Activated CD8-positive, alpha-beta T cell treated with anti-CD3 and anti-CD28 coated beads for 36 hours (primary cell): ENCODE measurements at regions not wholly inside any gene's neighbourhood (a gene's known extent, or its start where the extent isn't known, plus 50 kb on each side); places are given as distances from the start of the nearest gene placed in this dataset.

Experiments used
- ATAC-seq: fragments of 200-7000 bp; cut with Tn5 transposase; one replicate; pipeline ENCODE4 v1.10.0; 2021; ENCODE audit warnings: mild to moderate bottlenecking, moderate library complexity
- CTCF ChIA-PET: fragments of 350-600 bp; sonication (Branson Sonifier 250); formaldehyde crosslinking; loops from one replicate; lab custom pipeline; 2021; ENCODE audit warnings: antibody characterized with exemption; lab: Charles Lee
- POLR2A ChIA-PET: fragments of 350-600 bp; sonication (Branson Sonifier 250); formaldehyde crosslinking; loops from one replicate; lab custom pipeline; 2021; ENCODE audit warnings: antibody characterized with exemption; lab: Charles Lee
- DNase-seq: peaks from one replicate; pipeline ENCODE4 v3.0.0-alpha.2; 2020
- H3K27ac Mint-ChIP-seq: one replicate; pipeline ENCODE4 v1.8.0; 2021; ENCODE audit warnings: mild to moderate bottlenecking, mixed read lengths
- H3K27me3 Mint-ChIP-seq: one replicate; pipeline ENCODE4 v1.8.0; 2021; ENCODE audit warnings: mixed read lengths
- H3K36me3 Mint-ChIP-seq: one replicate; pipeline ENCODE4 v1.8.0; 2021; ENCODE audit warnings: low read depth, mixed read lengths
- H3K4me1 Mint-ChIP-seq: one replicate; pipeline ENCODE4 v1.8.0; 2021; ENCODE audit warnings: low read depth, mixed read lengths
- H3K4me3 Mint-ChIP-seq: one replicate; pipeline ENCODE4 v1.8.0; 2021; ENCODE audit warnings: mild to moderate bottlenecking, moderate library complexity, mixed read lengths
- H3K9me3 Mint-ChIP-seq: one replicate; pipeline ENCODE4 v1.8.0; 2021; ENCODE audit warnings: mixed read lengths
- CTCF ChIP-seq: fragments of 200-600 bp; IDR thresholded peaks from one replicate; pipeline ENCODE4 v1.8.0; 2022; ENCODE audit warnings: antibody characterized with exemption, mild to moderate bottlenecking
- intact Hi-C: fragments of 100-400 bp; cut with micrococcal nuclease; formaldehyde crosslinking; loops from one replicate; pipeline ENCODE4 v1.10.0; 2022

- POLR2A ChIA-PET: no interaction called here
- no peak for ATAC-seq
- H3K36me3 Mint-ChIP-seq: no peaks in the 10 kb centered on the region
- peaks cover 3% of the 10 kb centered on the region for H3K4me1 Mint-ChIP-seq
- CTCF ChIA-PET: no interaction called here
- no peak overlapping the region for H3K4me3 Mint-ChIP-seq
- peaks cover 10% of the 10 kb centered on the region for H3K27me3 Mint-ChIP-seq
- TF ChIP-seq CTCF: no peak
- no peak overlapping the region for H3K27ac Mint-ChIP-seq
- DNase-seq: no peak
- intact Hi-C loops: no loop called here
- H3K9me3 Mint-ChIP-seq: no peaks in the 10 kb centered on the region
These were observed 91.5 kb upstream of the DNAH5 start for GRCh38 chr5:14035859-14036503.

GRCh38 chr5:14034963-14035362 lies 90.5 kb upstream of the DNAH5 start:
- ATAC-seq (no peak), DNase-seq (no peak)
- intact Hi-C loops: no loop called here
- ChIA-PET POLR2A (no interaction called here), CTCF (no interaction called here)
- no peak overlapping the region for H3K27ac Mint-ChIP-seq
- no peak for TF ChIP-seq CTCF
- no peaks in the 10 kb centered on the region for H3K36me3 Mint-ChIP-seq
- peaks cover 10% of the 10 kb centered on the region for H3K27me3 Mint-ChIP-seq
- no peak overlapping the region for H3K4me3 Mint-ChIP-seq
- no peaks in the 10 kb centered on the region for H3K9me3 Mint-ChIP-seq
- H3K4me1 Mint-ChIP-seq: peaks cover 3% of the 10 kb centered on the region

GRCh38 chr5:14032918-14033317 lies 88.4 kb upstream of the DNAH5 start:
- no peak for DNase-seq
- Mint-ChIP-seq H3K4me1 (peaks cover 3% of the 10 kb centered on the region), H3K27me3 (peaks cover 10% of the 10 kb centered on the region), H3K4me3 (no peak overlapping the region), H3K27ac (no peak overlapping the region), H3K36me3 (no peaks in the 10 kb centered on the region), H3K9me3 (no peaks in the 10 kb centered on the region)
- ChIA-PET CTCF (no interaction called here), POLR2A (no interaction called here)
- TF ChIP-seq CTCF: no peak
- intact Hi-C loops: no loop called here
- no peak for ATAC-seq

- CTCF ChIA-PET: no interaction called here
- no peaks in the 10 kb centered on the region for H3K4me1 Mint-ChIP-seq
These were observed 84.6 kb upstream of the DNAH5 start for GRCh38 chr5:14028938-14029584.

More at GRCh38 chr5:14028938-14029584, 84.6 kb upstream of the DNAH5 start:
- H3K27me3 Mint-ChIP-seq: no peaks in the 10 kb centered on the region
- DNase-seq (no peak), ATAC-seq (no peak)
- H3K27ac Mint-ChIP-seq: no peak overlapping the region
- intact Hi-C loops: no loop called here
- POLR2A ChIA-PET: no interaction called here
- H3K4me3 Mint-ChIP-seq: no peak overlapping the region
- TF ChIP-seq CTCF: no peak
- no peaks in the 10 kb centered on the region for H3K9me3 Mint-ChIP-seq
- no peaks in the 10 kb centered on the region for H3K36me3 Mint-ChIP-seq
